Dedifferentiated amniotic fluid mesenchymal stem cell (primary cell): ENCODE measurements at regions not wholly inside any gene's neighbourhood (a gene's known extent, or its start where the extent isn't known, plus 50 kb on each side); places are given as distances from the start of the nearest gene placed in this dataset.
"Not testable (repeated sequence)": the region's sequence is repeated elsewhere in the genome, so short reads cannot be mapped to it uniquely, and the experiment has no call there.

Experiments
- DNase-seq: peaks from one replicate; pipeline ENCODE4 v3.0.0-alpha.2; 2016; ENCODE audit errors: extremely low spot score

- DNase-seq, result no peak
Measured at GRCh38 chr3:185995352-185995751, 57.5 kb upstream of the TRA2B start.

GRCh38 chr3:185992831-185993374, 55.1 kb upstream of the TRA2B start:
- DNase-seq, result peak; percentile 40

GRCh38 chr3:185990995-185991394, 53.2 kb upstream of the TRA2B start:
- not testable (repeated sequence) for DNase-seq

- DNase-seq, result no peak
Measured at GRCh38 chr3:185989511-185989910, 51.7 kb upstream of the TRA2B start.

- no peak for DNase-seq
Measured at GRCh38 chr3:185988816-185989175, 51.0 kb upstream of the TRA2B start.

GRCh38 chr3:185988080-185988815, 50.4 kb upstream of the TRA2B start:
- DNase-seq, result no peak
